Panc1 (cell line): ENCODE measurements at regions not wholly inside any gene's neighbourhood (a gene's known extent, or its start where the extent isn't known, plus 50 kb on each side); places are given as distances from the start of the nearest gene placed in this dataset.

Experiments used
- ATAC-seq: fragments of 200-7000 bp; cut with Tn5 transposase; 2 replicates; pipeline ENCODE4 v1.9.1; 2020; ENCODE audit warnings: mild to moderate bottlenecking, moderate library complexity
- BruUV-seq: library from RNA; stranded (reverse); fragments of 400-500 nt; replicated peaks from 2 replicates; lab custom pipeline; 2021; lab: Mats Ljungman, UMichigan
- CTCF ChIA-PET: fragments of 300-600 bp; sonication (Branson Sonifier 250); formaldehyde crosslinking; loops from one replicate; lab custom pipeline; 2022; ENCODE audit warnings: antibody characterized with exemption; lab: Charles Lee
- POLR2A ChIA-PET: fragments of 300-600 bp; sonication (Branson Sonifier 250); formaldehyde crosslinking; loops from one replicate; lab custom pipeline; 2022; ENCODE audit warnings: antibody characterized with exemption; lab: Charles Lee
- DNase-seq: peaks from one replicate; pipeline ENCODE4 v3.0.0-alpha.2; 2010; ENCODE audit warnings: low read depth, low spot score
- H3K27ac ChIP-seq: 2 replicates; pipeline ENCODE4 v1.5.1; 2011; ENCODE audit warnings: mild to moderate bottlenecking, low read length, inconsistent platforms
- H3K27me3 ChIP-seq: fragments of 200-500 bp; sonication (Bioruptor generic); 2 replicates; pipeline ENCODE4 v1.6.0; 2014; ENCODE audit warnings: low read length, inconsistent platforms; ENCODE audit not compliant: control insufficient read depth, insufficient read depth
- H3K36me3 ChIP-seq: fragments of 200-500 bp; sonication (Bioruptor generic); 2 replicates; pipeline ENCODE4 v1.5.1; 2014; ENCODE audit warnings: inconsistent platforms, mild to moderate bottlenecking, low read length, moderate library complexity; ENCODE audit not compliant: control insufficient read depth, insufficient read depth
- H3K4me1 ChIP-seq: 2 replicates; pipeline ENCODE4 v1.5.1; 2011; ENCODE audit warnings: inconsistent platforms, mild to moderate bottlenecking, low read length, moderate library complexity; ENCODE audit not compliant: control insufficient read depth, insufficient read depth
- H3K4me3 ChIP-seq, 2 experiments: 2 replicates each; pipeline ENCODE4 v1.5.1; 2011 to 2012; ENCODE audit warnings: low read depth in 2 of 2, low read length in 2 of 2, mild to moderate bottlenecking in 2 of 2, inconsistent platforms in 1 of 2, moderate library complexity in 1 of 2
- H3K9me3 ChIP-seq: fragments of 200-500 bp; sonication (Bioruptor generic); 2 replicates; pipeline ENCODE4 v1.5.1; 2014; ENCODE audit warnings: low read depth, mild to moderate bottlenecking, inconsistent platforms, low read length, moderate library complexity; ENCODE audit not compliant: control insufficient read depth, insufficient read depth
- POLR2AphosphoS5 ChIP-seq: IDR thresholded peaks from 2 replicates; pipeline ENCODE4 v1.6.1; 2012; ENCODE audit warnings: mild to moderate bottlenecking, low read depth, low read length, moderate library complexity
- SIN3A ChIP-seq: IDR thresholded peaks from 2 replicates; pipeline ENCODE4 v1.6.1; 2012; ENCODE audit warnings: low read depth, mild to moderate bottlenecking, low read length, moderate library complexity, borderline replicate concordance; ENCODE audit not compliant: insufficient read depth
- TCF7L2 ChIP-seq: IDR thresholded peaks from 2 replicates; pipeline ENCODE4 v1.6.1; 2011; ENCODE audit warnings: mild to moderate bottlenecking, low read depth, low read length, inconsistent platforms
- in situ Hi-C: cut with HindIII; loops from 2 replicates; pipeline ENCODE4 v1.10.0; 2016; ENCODE audit warnings: low sequenced_read_pairs, low pct_unique_long_range_greater_than_20kb
- intact Hi-C: fragments of 100-400 bp; cut with micrococcal nuclease; formaldehyde crosslinking; loops from one replicate; pipeline ENCODE4 v1.10.0; 2022; ENCODE audit not compliant: unreplicated experiment
- TF ChIP-seq, protein P1 (sequence below), 2 experiments: IDR thresholded peaks; 2 replicates each; pipeline ENCODE4 v1.6.1; 2011 to 2012; ENCODE audit warnings: low read depth in 2 of 2, control low read depth in 1 of 2, low read length in 1 of 2, mild to moderate bottlenecking in 1 of 2, moderate library complexity in 1 of 2; ENCODE audit not compliant: insufficient read depth in 1 of 2
- TF ChIP-seq, protein P2 (sequence below): fragments of 450-650 bp; IDR thresholded peaks from 2 replicates; pipeline ENCODE4 v1.5.1; 2017; ENCODE audit warnings: mild to moderate bottlenecking

DNA sequence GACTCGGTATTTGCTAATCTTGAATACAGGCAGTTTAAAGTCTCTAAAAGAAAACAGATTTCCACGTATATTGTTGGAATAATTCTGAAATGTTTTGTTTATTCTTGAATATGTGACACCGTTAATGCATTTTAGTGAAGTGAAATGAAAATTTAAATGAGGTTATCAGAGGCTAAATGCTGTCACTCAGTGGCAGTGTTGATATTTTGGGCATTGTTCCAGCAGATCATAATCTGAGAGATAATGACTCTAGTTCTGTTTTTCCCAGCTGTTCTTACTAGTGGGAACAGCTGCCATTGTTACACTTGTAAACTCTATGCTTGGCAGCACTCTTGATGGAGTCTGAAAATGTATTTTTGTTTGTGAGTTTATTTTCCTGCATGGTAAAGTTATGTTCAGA lies 365.6 kb upstream of the SLC10A2 start:
- CTCF ChIA-PET = no interaction called here
- ATAC-seq = no peak
- no peak overlapping the region for H3K27ac ChIP-seq
- H3K27me3 ChIP-seq = no peaks in the 10 kb centered on the region
- in situ Hi-C loops (no loop called here), intact Hi-C loops (no loop called here)
- H3K4me1 ChIP-seq = no peaks in the 10 kb centered on the region
- no peaks in the 10 kb centered on the region for H3K36me3 ChIP-seq
- TF ChIP-seq, protein P1, sequence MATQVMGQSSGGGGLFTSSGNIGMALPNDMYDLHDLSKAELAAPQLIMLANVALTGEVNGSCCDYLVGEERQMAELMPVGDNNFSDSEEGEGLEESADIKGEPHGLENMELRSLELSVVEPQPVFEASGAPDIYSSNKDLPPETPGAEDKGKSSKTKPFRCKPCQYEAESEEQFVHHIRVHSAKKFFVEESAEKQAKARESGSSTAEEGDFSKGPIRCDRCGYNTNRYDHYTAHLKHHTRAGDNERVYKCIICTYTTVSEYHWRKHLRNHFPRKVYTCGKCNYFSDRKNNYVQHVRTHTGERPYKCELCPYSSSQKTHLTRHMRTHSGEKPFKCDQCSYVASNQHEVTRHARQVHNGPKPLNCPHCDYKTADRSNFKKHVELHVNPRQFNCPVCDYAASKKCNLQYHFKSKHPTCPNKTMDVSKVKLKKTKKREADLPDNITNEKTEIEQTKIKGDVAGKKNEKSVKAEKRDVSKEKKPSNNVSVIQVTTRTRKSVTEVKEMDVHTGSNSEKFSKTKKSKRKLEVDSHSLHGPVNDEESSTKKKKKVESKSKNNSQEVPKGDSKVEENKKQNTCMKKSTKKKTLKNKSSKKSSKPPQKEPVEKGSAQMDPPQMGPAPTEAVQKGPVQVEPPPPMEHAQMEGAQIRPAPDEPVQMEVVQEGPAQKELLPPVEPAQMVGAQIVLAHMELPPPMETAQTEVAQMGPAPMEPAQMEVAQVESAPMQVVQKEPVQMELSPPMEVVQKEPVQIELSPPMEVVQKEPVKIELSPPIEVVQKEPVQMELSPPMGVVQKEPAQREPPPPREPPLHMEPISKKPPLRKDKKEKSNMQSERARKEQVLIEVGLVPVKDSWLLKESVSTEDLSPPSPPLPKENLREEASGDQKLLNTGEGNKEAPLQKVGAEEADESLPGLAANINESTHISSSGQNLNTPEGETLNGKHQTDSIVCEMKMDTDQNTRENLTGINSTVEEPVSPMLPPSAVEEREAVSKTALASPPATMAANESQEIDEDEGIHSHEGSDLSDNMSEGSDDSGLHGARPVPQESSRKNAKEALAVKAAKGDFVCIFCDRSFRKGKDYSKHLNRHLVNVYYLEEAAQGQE (IDR thresholded peaks at IDR 0.05; ENCODE audit: insufficient read depth in 1 of 2, low read depth in 2 of 2, low read length in 1 of 2) = no peak
- TF ChIP-seq, protein P2, sequence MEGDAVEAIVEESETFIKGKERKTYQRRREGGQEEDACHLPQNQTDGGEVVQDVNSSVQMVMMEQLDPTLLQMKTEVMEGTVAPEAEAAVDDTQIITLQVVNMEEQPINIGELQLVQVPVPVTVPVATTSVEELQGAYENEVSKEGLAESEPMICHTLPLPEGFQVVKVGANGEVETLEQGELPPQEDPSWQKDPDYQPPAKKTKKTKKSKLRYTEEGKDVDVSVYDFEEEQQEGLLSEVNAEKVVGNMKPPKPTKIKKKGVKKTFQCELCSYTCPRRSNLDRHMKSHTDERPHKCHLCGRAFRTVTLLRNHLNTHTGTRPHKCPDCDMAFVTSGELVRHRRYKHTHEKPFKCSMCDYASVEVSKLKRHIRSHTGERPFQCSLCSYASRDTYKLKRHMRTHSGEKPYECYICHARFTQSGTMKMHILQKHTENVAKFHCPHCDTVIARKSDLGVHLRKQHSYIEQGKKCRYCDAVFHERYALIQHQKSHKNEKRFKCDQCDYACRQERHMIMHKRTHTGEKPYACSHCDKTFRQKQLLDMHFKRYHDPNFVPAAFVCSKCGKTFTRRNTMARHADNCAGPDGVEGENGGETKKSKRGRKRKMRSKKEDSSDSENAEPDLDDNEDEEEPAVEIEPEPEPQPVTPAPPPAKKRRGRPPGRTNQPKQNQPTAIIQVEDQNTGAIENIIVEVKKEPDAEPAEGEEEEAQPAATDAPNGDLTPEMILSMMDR = no peak
- TF ChIP-seq TCF7L2 (no peak), POLR2AphosphoS5 (no peak), SIN3A (no peak)
- BruUV-seq = no TSS peak
- no peak overlapping the region for H3K4me3 ChIP-seq
- no peak for DNase-seq
- H3K9me3 ChIP-seq = no peaks in the 10 kb centered on the region
- POLR2A ChIA-PET = no interaction called here

DNA sequence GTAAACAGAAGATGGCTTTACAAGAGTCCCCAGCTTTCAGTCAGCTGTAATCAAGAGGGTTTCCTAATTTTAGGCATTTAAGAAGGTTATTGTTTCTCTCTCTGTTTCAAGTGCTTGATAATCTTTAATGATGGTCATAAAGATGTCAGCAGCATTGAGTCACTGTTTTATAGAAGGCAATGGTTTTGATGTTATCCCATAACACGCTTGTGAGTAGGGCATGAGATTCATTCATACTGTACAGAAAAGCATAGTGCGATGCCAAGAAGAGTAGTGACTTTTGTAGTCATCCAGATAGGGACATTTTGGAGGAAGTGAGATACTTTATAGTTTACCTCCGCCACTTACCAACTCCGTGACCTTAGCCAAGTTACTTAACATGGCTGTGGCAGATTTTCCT lies 364.2 kb upstream of the SLC10A2 start:
- DNase-seq = no peak
- no peaks in the 10 kb centered on the region for H3K27me3 ChIP-seq
- ATAC-seq = no peak
- H3K9me3 ChIP-seq = no peaks in the 10 kb centered on the region
- TF ChIP-seq POLR2AphosphoS5 (no peak), TCF7L2 (peak; percentile 55; the same call in 1 of the 2 replicates), SIN3A (no peak)
- TF ChIP-seq, protein P1 (IDR thresholded peaks at IDR 0.05; ENCODE audit: insufficient read depth in 1 of 2, low read depth in 2 of 2, low read length in 1 of 2) = no peak
- TF ChIP-seq, protein P2 = no peak
- H3K4me3 ChIP-seq = no peak overlapping the region
- ChIA-PET CTCF (no interaction called here), POLR2A (no interaction called here)
- no TSS peak for BruUV-seq
- H3K36me3 ChIP-seq = no peaks in the 10 kb centered on the region
- H3K4me1 ChIP-seq = no peaks in the 10 kb centered on the region
- no peak overlapping the region for H3K27ac ChIP-seq
- intact Hi-C loops = no loop called here
- in situ Hi-C loops = no loop called here
